ENCODE measurements at regions not wholly inside any gene's neighbourhood (a gene's known extent, or its start where the extent isn't known, plus 50 kb on each side); places are given as distances from the start of the nearest gene placed in this dataset.
"Not testable (repeated sequence)": the region's sequence is repeated elsewhere in the genome, so short reads cannot be mapped to it uniquely, and the experiment has no call there.

- DNase-seq: no peak
These were observed 356.4 kb downstream of the HINT1 start for GRCh38 chr5:130808691-130809090.

- DNase-seq: no peak
These were observed 359.4 kb downstream of the HINT1 start for GRCh38 chr5:130805648-130806047.

GRCh38 chr5:130805036-130805435, 360.0 kb downstream of the HINT1 start:
- no peak for DNase-seq

DNA sequence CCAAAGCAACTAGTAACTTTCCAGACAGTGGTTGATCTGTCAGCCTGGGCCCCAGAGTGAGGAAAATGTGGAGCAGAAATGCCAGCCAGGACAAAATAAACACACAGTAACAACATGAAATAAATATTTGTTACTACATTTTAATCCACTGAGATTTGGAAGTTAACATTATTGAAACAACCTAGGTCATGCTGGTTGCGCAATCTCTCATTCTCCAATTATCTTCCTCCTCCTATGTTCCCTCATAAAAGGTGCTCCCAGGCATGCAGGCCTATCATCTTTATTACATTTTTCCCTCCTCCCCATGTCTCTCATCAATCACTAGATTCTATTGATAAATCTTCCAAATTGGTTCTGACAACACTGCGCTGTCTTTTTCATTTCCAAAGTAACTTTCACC, 363.1 kb downstream of the HINT1 start:
- DNase-seq: no peak

GRCh38 chr5:130799015-130799414, 366.0 kb downstream of the HINT1 start:
- DNase-seq: no peak

- DNase-seq: no peak
These were observed 367.8 kb downstream of the HINT1 start for GRCh38 chr5:130797303-130797702.

GRCh38 chr5:130796902-130797301, 368.2 kb downstream of the HINT1 start:
- DNase-seq: no peak

- DNase-seq: no peak
These were observed 369.0 kb downstream of the HINT1 start for GRCh38 chr5:130796032-130796431.

DNA sequence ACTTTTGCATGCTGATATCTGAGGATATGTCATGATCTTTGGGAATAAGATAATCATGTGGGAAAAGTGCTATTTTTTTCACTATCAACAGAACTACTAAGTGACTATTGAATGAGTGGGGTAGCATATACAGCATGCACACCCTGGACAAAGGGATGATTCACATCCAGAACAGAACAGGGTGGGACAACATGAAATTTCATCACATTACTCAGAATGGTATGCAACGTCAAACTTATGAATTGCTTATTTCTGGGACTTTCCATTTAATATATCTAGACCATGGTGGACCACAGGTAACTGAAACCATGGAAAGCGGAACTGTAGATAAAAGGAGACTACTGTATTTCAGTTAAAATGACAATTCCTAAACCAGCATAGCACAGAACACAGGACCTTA, 370.0 kb downstream of the HINT1 start:
- no peak for DNase-seq

GRCh38 chr5:130777794-130778193, 387.3 kb downstream of the HINT1 start:
- DNase-seq: no peak

- no peak for DNase-seq
These were observed 391.2 kb downstream of the HINT1 start for GRCh38 chr5:130773813-130774212.

DNA sequence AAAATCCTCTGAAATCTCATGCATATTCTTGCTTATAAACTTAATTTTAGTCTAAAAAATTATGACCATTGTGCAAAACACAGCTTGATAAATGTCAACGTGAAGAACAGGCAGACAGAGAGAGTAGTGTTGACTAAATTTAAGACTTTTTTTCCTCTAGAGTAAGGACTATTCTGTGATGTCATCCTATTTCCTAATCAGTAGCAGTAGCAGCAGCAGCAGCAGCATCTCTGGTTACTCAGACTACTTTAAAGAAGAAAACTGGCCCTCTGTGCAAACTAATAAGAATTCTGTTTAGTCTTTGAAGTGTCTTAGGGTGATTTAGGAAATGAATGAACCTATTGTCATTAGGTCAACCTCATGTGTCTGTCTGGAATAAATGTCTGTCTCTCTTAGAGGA, 403.0 kb downstream of the HINT1 start:
- no peak for DNase-seq

GRCh38 chr5:130759061-130759460, 406.0 kb downstream of the HINT1 start:
- DNase-seq: no peak

GRCh38 chr5:130747556-130747955, 417.5 kb downstream of the HINT1 start:
- no peak for DNase-seq

DNA sequence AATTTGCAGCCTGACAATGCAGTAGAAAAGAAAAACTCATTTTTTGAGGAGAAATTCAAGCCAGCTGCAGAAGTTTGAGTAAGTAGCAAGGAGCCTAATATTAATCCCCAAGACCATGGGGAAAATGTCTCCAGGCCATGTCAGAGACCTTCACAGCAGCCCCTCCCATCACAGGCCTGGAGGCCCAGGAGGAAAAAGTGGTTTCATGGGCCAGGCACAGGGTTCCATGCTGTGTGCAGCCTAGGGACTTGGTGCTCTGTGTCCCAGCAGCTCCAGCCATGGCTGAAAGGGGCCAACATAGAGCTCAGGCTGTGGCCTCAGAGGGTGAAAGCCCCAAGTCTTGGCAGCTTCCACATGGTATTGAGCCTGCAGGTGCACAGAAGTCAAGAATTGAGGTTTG, 418.4 kb downstream of the HINT1 start:
- DNase-seq: not testable (repeated sequence)

DNA sequence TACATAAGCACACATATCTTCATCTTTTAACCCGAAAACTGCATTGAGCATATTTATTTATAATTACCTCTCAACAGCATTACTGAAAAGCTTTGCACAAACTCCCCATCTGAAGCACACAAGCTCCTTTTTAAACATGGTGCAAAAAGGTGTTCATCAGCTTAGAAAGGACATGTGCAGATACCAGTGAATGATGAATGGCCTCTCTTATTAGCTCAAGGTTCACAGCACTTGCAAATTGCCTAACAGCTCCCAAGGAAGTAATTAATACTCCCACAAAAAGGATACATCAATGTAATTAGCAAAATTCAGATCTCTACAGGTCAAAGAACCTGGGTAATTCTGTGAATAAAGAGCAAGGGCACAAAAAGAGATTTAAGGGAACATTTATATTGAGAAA, 422.0 kb downstream of the HINT1 start:
- no peak for DNase-seq

- DNase-seq: no peak
These were observed 424.9 kb downstream of the HINT1 start for GRCh38 chr5:130740047-130740569.

- DNase-seq: no peak
These were observed 433.2 kb downstream of the HINT1 start for GRCh38 chr5:130731839-130732238.

GRCh38 chr5:130729541-130729940, 435.5 kb downstream of the HINT1 start:
- DNase-seq: no peak

- no peak for DNase-seq
These were observed 437.2 kb downstream of the HINT1 start for GRCh38 chr5:130727830-130728229.

DNA sequence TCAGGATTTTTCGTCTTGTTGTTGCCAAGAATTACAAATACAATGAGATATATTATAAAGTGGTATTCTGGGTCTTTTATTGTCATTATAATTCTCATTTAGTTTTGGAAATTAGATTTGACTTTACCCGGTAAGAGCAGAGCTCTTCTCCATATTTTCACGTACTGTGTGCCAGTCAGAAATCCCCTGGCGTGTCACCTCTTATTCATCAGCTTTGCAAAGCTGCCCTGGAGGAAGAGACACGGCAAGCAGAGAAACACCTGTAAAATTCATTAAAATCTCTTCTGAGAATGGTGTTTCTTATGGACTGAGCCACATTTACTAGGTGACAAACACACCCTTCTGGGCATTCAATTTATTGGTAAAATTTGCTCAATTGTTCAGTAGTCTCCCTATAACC, 440.4 kb downstream of the HINT1 start:
- no peak for DNase-seq

- no peak for DNase-seq
These were observed 444.7 kb downstream of the HINT1 start for GRCh38 chr5:130720355-130720754.

- no peak for DNase-seq
These were observed 449.5 kb downstream of the HINT1 start for GRCh38 chr5:130715541-130715940.

GRCh38 chr5:130714200-130714599, 450.9 kb downstream of the HINT1 start:
- no peak for DNase-seq

- DNase-seq: no peak
These were observed 452.7 kb downstream of the HINT1 start for GRCh38 chr5:130712324-130712723.

GRCh38 chr5:130710596-130710995, 454.5 kb downstream of the HINT1 start:
- no peak for DNase-seq
